Ascending aorta (tissue), 2 donors: ENCODE measurements at regions not wholly inside any gene's neighbourhood (a gene's known extent, or its start where the extent isn't known, plus 50 kb on each side); places are given as distances from the start of the nearest gene placed in this dataset.

ENCODE experiments used
- DNase-seq, 2 donors: peaks; one replicate each; pipeline ENCODE4 v3.0.0-alpha.2; 2019; ENCODE audit warnings: low spot score in 2 of 2
- H3K27ac ChIP-seq, 2 donors: fragments of 200-600 bp; sonication (generic); one replicate each; pipeline ENCODE4 v1.5.1; 2016 to 2017; ENCODE audit warnings: mild to moderate bottlenecking in 1 of 2
- H3K27me3 ChIP-seq: fragments of 200-600 bp; sonication (generic); one replicate; pipeline ENCODE4 v1.5.1; 2017
- H3K36me3 ChIP-seq, 2 donors: fragments of 200-600 bp; sonication (generic); one replicate each; pipeline ENCODE4 v1.5.1; 2016
- H3K4me1 ChIP-seq, 2 donors: fragments of 200-600 bp; sonication (generic); one replicate each; pipeline ENCODE4 v1.5.1; 2016 to 2017; ENCODE audit warnings: mild to moderate bottlenecking in 1 of 2
- H3K4me3 ChIP-seq, 2 donors: fragments of 200-600 bp; sonication (generic); one replicate each; pipeline ENCODE4 v1.5.1; 2016 to 2017; ENCODE audit warnings: mild to moderate bottlenecking in 1 of 2
- H3K9me3 ChIP-seq, 2 donors: fragments of 200-600 bp; sonication (generic); one replicate each; pipeline ENCODE4 v1.5.1; 2016
- CTCF ChIP-seq, 3 experiments: fragments of 200-600 bp in 2 of 3; fragments of 450-650 bp in 1 of 3; sonication (generic) in 2 of 3; IDR thresholded peaks; one replicate each; pipeline ENCODE4 v1.5.1; 2016 to 2019; ENCODE audit warnings: antibody characterized with exemption in 3 of 3, mild to moderate bottlenecking in 1 of 3, moderate library complexity in 1 of 3
- intact Hi-C: fragments of 100-400 bp; cut with DNase I; formaldehyde crosslinking; loops from one replicate; pipeline ENCODE4 v1.15.1; 2023

DNA sequence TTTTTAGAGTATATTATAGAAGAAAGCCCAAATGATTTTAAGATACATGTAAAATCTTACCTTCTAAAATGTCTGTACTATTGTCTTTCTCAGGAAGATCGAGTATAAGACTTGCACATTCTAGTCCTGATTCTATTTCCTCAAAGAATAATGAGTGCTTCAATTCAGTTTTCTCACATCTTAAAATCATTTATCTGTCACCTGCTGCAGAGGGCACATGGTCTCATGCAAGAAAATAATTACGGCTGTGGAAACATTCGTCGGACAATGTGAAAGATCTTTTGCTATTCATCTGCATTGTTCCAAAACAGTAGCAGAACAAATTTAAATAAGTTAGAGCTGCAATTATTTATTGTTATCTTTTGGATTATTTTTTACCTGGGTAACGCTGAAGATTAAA lies 1403.5 kb downstream of the PCDH9 start:
- intact Hi-C loops, result no loop called here
- Histone ChIP-seq H3K4me3 (no peak overlapping the region), H3K27ac (no peak overlapping the region), H3K27me3 (no peaks in the 10 kb centered on the region), H3K4me1 (no peaks in the 10 kb centered on the region), H3K9me3 (no peaks in the 10 kb centered on the region), H3K36me3 (no peaks in the 10 kb centered on the region)
- no peak for TF ChIP-seq CTCF (IDR thresholded peaks at IDR 0.05)
- DNase-seq, result no peak

DNA sequence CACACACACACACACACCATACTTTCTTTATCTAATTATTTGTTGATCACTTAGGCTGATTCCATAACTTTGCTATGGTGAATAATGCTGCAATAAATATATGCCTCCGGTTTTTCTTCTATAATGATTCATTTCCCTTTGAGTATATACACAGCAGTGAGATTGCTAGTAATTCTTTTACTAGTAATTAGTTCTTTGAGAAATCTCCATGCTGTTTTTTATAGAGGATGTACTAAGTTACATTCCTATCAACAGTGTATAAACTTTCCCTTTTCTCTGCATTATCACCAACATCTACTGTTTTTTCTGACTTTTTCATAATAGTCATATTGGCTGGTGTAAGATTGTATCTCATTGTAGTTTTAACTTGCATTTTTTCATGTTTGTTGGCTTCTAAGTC lies 1405.1 kb downstream of the PCDH9 start:
- intact Hi-C loops, result no loop called here
- Histone ChIP-seq H3K27me3 (no peaks in the 10 kb centered on the region), H3K36me3 (no peaks in the 10 kb centered on the region), H3K9me3 (no peaks in the 10 kb centered on the region), H3K27ac (no peak overlapping the region), H3K4me3 (no peak overlapping the region), H3K4me1 (no peaks in the 10 kb centered on the region)
- TF ChIP-seq CTCF (IDR thresholded peaks at IDR 0.05), result no peak
- DNase-seq, result no peak

DNA sequence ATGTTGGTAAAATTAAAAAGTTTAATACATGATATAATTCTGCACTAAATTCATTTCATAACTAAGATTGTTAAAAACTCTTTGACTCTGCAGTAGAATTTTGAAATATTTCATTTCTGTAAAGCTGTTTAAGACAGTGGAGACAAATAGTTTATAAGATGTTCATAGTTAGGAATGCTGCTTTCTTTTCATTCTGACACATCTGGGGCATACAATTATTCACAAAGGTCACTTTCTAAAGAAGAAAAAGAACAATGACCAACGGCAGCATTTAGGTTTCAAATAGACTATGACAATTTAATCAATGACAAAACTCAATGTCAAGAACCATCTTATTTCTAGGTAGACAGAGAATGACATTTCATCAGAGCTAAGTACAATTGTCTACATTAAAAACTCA lies 1422.1 kb downstream of the PCDH9 start:
- no peaks in the 10 kb centered on the region for H3K27me3 ChIP-seq
- no peaks in the 10 kb centered on the region for H3K36me3 ChIP-seq
- no peak overlapping the region for H3K4me3 ChIP-seq
- DNase-seq, result no peak
- no peak for TF ChIP-seq CTCF (IDR thresholded peaks at IDR 0.05)
- H3K4me1 ChIP-seq, result no peaks in the 10 kb centered on the region
- H3K27ac ChIP-seq, result no peak overlapping the region
- intact Hi-C loops, result no loop called here
- no peaks in the 10 kb centered on the region for H3K9me3 ChIP-seq

- no peaks in the 10 kb centered on the region for H3K9me3 ChIP-seq
- no peaks in the 10 kb centered on the region for H3K27me3 ChIP-seq
- intact Hi-C loops, result no loop called here
- no peak for TF ChIP-seq CTCF (IDR thresholded peaks at IDR 0.05)
- H3K36me3 ChIP-seq, result no peaks in the 10 kb centered on the region
- H3K27ac ChIP-seq, result no peak overlapping the region
- no peaks in the 10 kb centered on the region for H3K4me1 ChIP-seq
- no peak for DNase-seq
- no peak overlapping the region for H3K4me3 ChIP-seq
Measured at GRCh38 chr13:65803530-65804392, 1426.4 kb downstream of the PCDH9 start.

GRCh38 chr13:65789815-65790214 lies 1440.3 kb downstream of the PCDH9 start:
- no peak for TF ChIP-seq CTCF (IDR thresholded peaks at IDR 0.05)
- intact Hi-C loops, result no loop called here
- Histone ChIP-seq H3K27ac (no peak overlapping the region), H3K9me3 (no peaks in the 10 kb centered on the region), H3K4me1 (no peaks in the 10 kb centered on the region), H3K4me3 (no peak overlapping the region), H3K27me3 (no peaks in the 10 kb centered on the region), H3K36me3 (no peaks in the 10 kb centered on the region)
- no peak for DNase-seq
